H1 (cell line): ENCODE measurements at regions not wholly inside any gene's neighbourhood (a gene's known extent, or its start where the extent isn't known, plus 50 kb on each side); places are given as distances from the start of the nearest gene placed in this dataset.

ENCODE experiments used
- CTCF ChIA-PET: fragments of 300-600 bp; sonication (Branson Sonifier 250); formaldehyde crosslinking; loops from one replicate; lab custom pipeline; 2021; ENCODE audit not compliant: partially characterized antibody; lab: Charles Lee
- POLR2A ChIA-PET: fragments of 300-600 bp; sonication (Branson Sonifier 250); formaldehyde crosslinking; loops from one replicate; lab custom pipeline; 2021; ENCODE audit warnings: inconsistent platforms; ENCODE audit not compliant: partially characterized antibody; lab: Charles Lee
- DNase-seq, 2 experiments: peaks; one replicate each; pipeline versions ENCODE4 v3.0.0 to v3.0.0-alpha.2; 2010 to 2022; ENCODE audit warnings: low spot score in 2 of 2, low read depth in 1 of 2, mixed read lengths in 1 of 2
- FAIRE-seq: peaks from 2 replicates; lab custom pipeline; 2011; peaks lifted over from hg19 to GRCh38; lab: Jason Lieb, UNC
- H2AFZ ChIP-seq: 2 replicates; pipeline ENCODE4 v1.8.1; 2012; ENCODE audit warnings: low read length, inconsistent platforms
- H2AK5ac ChIP-seq: 2 replicates; pipeline ENCODE4 v1.6.1; 2013; ENCODE audit warnings: low read depth, low read length
- H2BK120ac ChIP-seq: replicated peaks from 2 replicates; pipeline ENCODE3; 2013; ENCODE audit warnings: low read depth, low read length, inconsistent platforms
- H2BK12ac ChIP-seq: 2 replicates; pipeline ENCODE4 v1.6.1; 2013; ENCODE audit warnings: low read depth, low read length
- H2BK15ac ChIP-seq: 2 replicates; pipeline ENCODE4 v1.6.1; 2013; ENCODE audit warnings: low read length
- H2BK20ac ChIP-seq: 2 replicates; pipeline ENCODE4 v1.6.1; 2013; ENCODE audit warnings: low read length
- H2BK5ac ChIP-seq: 2 replicates; pipeline ENCODE4 v1.6.1; 2013; ENCODE audit warnings: low read depth, low read length
- H3K14ac ChIP-seq: 2 replicates; pipeline ENCODE4 v1.6.1; 2013; ENCODE audit warnings: inconsistent platforms; ENCODE audit not compliant: insufficient read length
- H3K18ac ChIP-seq: 2 replicates; pipeline ENCODE4 v1.6.1; 2013; ENCODE audit warnings: low read length; ENCODE audit errors: extremely low read depth
- H3K23ac ChIP-seq: 2 replicates; pipeline ENCODE4 v1.6.1; 2013; ENCODE audit warnings: inconsistent platforms; ENCODE audit not compliant: insufficient read length
- H3K23me2 ChIP-seq: 2 replicates; pipeline ENCODE4 v1.6.1; 2013; ENCODE audit warnings: low read depth, low read length
- H3K27ac ChIP-seq: 2 replicates; pipeline ENCODE4 v1.6.1; 2011; ENCODE audit warnings: low read depth, low read length, inconsistent platforms
- H3K27me3 ChIP-seq, 4 experiments: replicated peaks in 1 of 4; 1 replicate in 1 of 4; 2 replicates in 3 of 4; pipeline versions ENCODE4 v1.6.1 to v1.8.1; 2011 to 2013; ENCODE audit warnings: low read length in 3 of 4, mild to moderate bottlenecking in 3 of 4, inconsistent platforms in 2 of 4, mixed read lengths in 2 of 4, moderate library complexity in 1 of 4; ENCODE audit not compliant: control insufficient read depth in 3 of 4, insufficient read depth in 3 of 4; ENCODE audit errors: extremely low read depth in 1 of 4
- H3K36me3 ChIP-seq, 4 experiments: 2 replicates each; pipeline versions ENCODE4 v1.6.1 to v1.8.1; 2011 to 2013; ENCODE audit warnings: mild to moderate bottlenecking in 4 of 4, low read length in 3 of 4, moderate library complexity in 2 of 4, control low read depth in 1 of 4, inconsistent platforms in 1 of 4; ENCODE audit not compliant: insufficient read depth in 4 of 4, control insufficient read depth in 2 of 4
- H3K4ac ChIP-seq: replicated peaks from 2 replicates; pipeline ENCODE3; 2013; ENCODE audit warnings: low read length, low read depth, mixed read lengths, inconsistent platforms; ENCODE audit not compliant: insufficient read length
- H3K4me1 ChIP-seq, 4 experiments: replicated peaks in 1 of 4; 1 replicate in 1 of 4; 2 replicates in 3 of 4; pipeline versions ENCODE4 v1.6.1 to v1.8.1; 2011 to 2013; ENCODE audit warnings: low read length in 3 of 4, inconsistent platforms in 2 of 4, mixed read lengths in 1 of 4; ENCODE audit not compliant: insufficient read depth in 4 of 4, control insufficient read depth in 3 of 4
- H3K4me2 ChIP-seq, 2 experiments: 2 replicates each; pipeline versions ENCODE4 v1.6.1 to v1.8.1; 2011 to 2013; ENCODE audit warnings: low read depth in 2 of 2, low read length in 2 of 2, control low read depth in 1 of 2, inconsistent platforms in 1 of 2, mild to moderate bottlenecking in 1 of 2; ENCODE audit not compliant: insufficient read depth in 1 of 2
- H3K4me3 ChIP-seq, 4 experiments: fragments of 200-600, 300-600 bp in 1 of 4; sonication (generic), shearing (Covaris generic), sonication (Bioruptor Twin) in 1 of 4; 2 replicates each; pipeline versions ENCODE4 v1.5.1 to v1.8.1; 2011 to 2016; ENCODE audit warnings: low read length in 4 of 4, low read depth in 3 of 4, control low read depth in 2 of 4, inconsistent platforms in 2 of 4, mild to moderate bottlenecking in 2 of 4, mixed read lengths in 1 of 4, moderate library complexity in 1 of 4; ENCODE audit not compliant: insufficient read depth in 2 of 4; ENCODE audit errors: extremely low read depth in 1 of 4
- H3K56ac ChIP-seq: replicated peaks from 2 replicates; pipeline ENCODE3; 2013; ENCODE audit warnings: low read depth, mild to moderate bottlenecking, mixed read lengths, low read length, inconsistent platforms; ENCODE audit not compliant: insufficient read length
- H3K79me1 ChIP-seq: 2 replicates; pipeline ENCODE4 v1.6.1; 2013; ENCODE audit warnings: low read depth, low read length, control low read depth
- H3K79me2 ChIP-seq, 2 experiments: 2 replicates each; pipeline versions ENCODE4 v1.6.1 to v1.8.1; 2012 to 2013; ENCODE audit warnings: low read length in 2 of 2, mild to moderate bottlenecking in 2 of 2, inconsistent platforms in 1 of 2; ENCODE audit not compliant: insufficient read depth in 2 of 2, control insufficient read depth in 1 of 2
- H3K9ac ChIP-seq, 4 experiments: replicated peaks in 1 of 4; 1 replicate in 1 of 4; 2 replicates in 3 of 4; pipeline versions ENCODE4 v1.6.1 to v1.8.1; 2011 to 2013; ENCODE audit warnings: low read depth in 3 of 4, low read length in 3 of 4, control low read depth in 2 of 4, mild to moderate bottlenecking in 2 of 4, moderate library complexity in 2 of 4, inconsistent platforms in 1 of 4; ENCODE audit errors: extremely low read depth in 1 of 4
- H3K9me3 ChIP-seq, 2 experiments: 2 replicates each; pipeline versions ENCODE4 v1.6.1 to v1.8.1; 2012 to 2013; ENCODE audit warnings: mild to moderate bottlenecking in 2 of 2, moderate library complexity in 2 of 2, control low read depth in 1 of 2, inconsistent platforms in 1 of 2, low read depth in 1 of 2, low read length in 1 of 2, mixed read lengths in 1 of 2; ENCODE audit not compliant: insufficient read depth in 2 of 2
- H4K20me1 ChIP-seq, 2 experiments: replicated peaks in 1 of 2; 2 replicates each; pipeline versions ENCODE3 to v1.8.1; 2011 to 2013; ENCODE audit warnings: inconsistent platforms in 2 of 2, low read length in 2 of 2, mild to moderate bottlenecking in 1 of 2; ENCODE audit not compliant: insufficient read depth in 2 of 2, control insufficient read depth in 1 of 2
- H4K5ac ChIP-seq: 2 replicates; pipeline ENCODE4 v1.6.1; 2013; ENCODE audit warnings: low read length, low read depth, mixed read lengths, inconsistent platforms; ENCODE audit not compliant: insufficient read length
- H4K8ac ChIP-seq: 2 replicates; pipeline ENCODE4 v1.8.0; 2013; ENCODE audit warnings: mild to moderate bottlenecking, moderate library complexity, low read length, inconsistent platforms; ENCODE audit not compliant: insufficient read depth; ENCODE audit errors: extremely low read depth
- H4K91ac ChIP-seq: replicated peaks from 2 replicates; pipeline ENCODE3; 2013; ENCODE audit warnings: low read length, mixed read lengths, inconsistent platforms; ENCODE audit not compliant: insufficient read length
- ATF3 ChIP-seq: IDR thresholded peaks from 2 replicates; pipeline ENCODE4 v1.6.1; 2011; ENCODE audit warnings: low read depth, mild to moderate bottlenecking, low read length; ENCODE audit not compliant: insufficient read depth
- BCL11A ChIP-seq, 2 experiments: IDR thresholded peaks; one replicate each; pipeline ENCODE4 v1.6.1; 2011; ENCODE audit warnings: low read depth in 2 of 2, low read length in 2 of 2, mild to moderate bottlenecking in 2 of 2
- CBX5 ChIP-seq: fragments of 300-800, 300-1000 bp; sonication (generic); IDR thresholded peaks from 2 replicates; pipeline ENCODE4 v1.7.1; 2016; ENCODE audit warnings: antibody characterized with exemption, low read length, low read depth
- EP300 ChIP-seq, 2 experiments: IDR thresholded peaks; 1 replicate in 1 of 2; 2 replicates in 1 of 2; pipeline ENCODE4 v1.6.1; 2011 to 2012; ENCODE audit warnings: low read depth in 2 of 2, low read length in 2 of 2, mild to moderate bottlenecking in 2 of 2, borderline replicate concordance in 1 of 2, inconsistent platforms in 1 of 2, moderate library complexity in 1 of 2
- GTF2F1 ChIP-seq: IDR thresholded peaks from 2 replicates; pipeline ENCODE4 v1.6.1; 2012; ENCODE audit warnings: low read depth, low read length, improper control_type of control experiment, borderline replicate concordance
- KDM5A ChIP-seq: fragments of 200-600 bp; IDR thresholded peaks from 2 replicates; pipeline ENCODE4 v1.7.1; 2012; ENCODE audit warnings: mild to moderate bottlenecking, low read length, inconsistent platforms, mixed read lengths
- MAX ChIP-seq: IDR thresholded peaks from 2 replicates; pipeline ENCODE4 v1.6.1; 2012; ENCODE audit warnings: inconsistent platforms
- NANOG ChIP-seq: IDR thresholded peaks from 2 replicates; pipeline ENCODE4 v1.6.1; 2011; ENCODE audit warnings: low read length, low read depth, mild to moderate bottlenecking, inconsistent platforms; ENCODE audit not compliant: insufficient read depth, poor library complexity, severe bottlenecking
- SIX5 ChIP-seq: IDR thresholded peaks from 2 replicates; pipeline ENCODE4 v1.6.1; 2011; ENCODE audit warnings: mild to moderate bottlenecking, low read depth, low read length
- TBP ChIP-seq: IDR thresholded peaks from 2 replicates; pipeline ENCODE4 v1.6.1; 2011; ENCODE audit warnings: low read depth, low read length, improper control_type of control experiment
- WGBS, 2 experiments: shearing (Covaris generic) in 1 of 2; methylation state at CpG; one replicate each; pipeline versions ENCODE4 v1.1.6 to v1.1.7; 2013 to 2015; ENCODE audit warnings: low lambda C conversion rate in 2 of 2, mixed read lengths in 2 of 2, inconsistent platforms in 1 of 2, low coverage in 1 of 2, missing lambda C conversion rate in 1 of 2; ENCODE audit not compliant: insufficient replicate concordance in 2 of 2, insufficient coverage in 1 of 2, insufficient read length in 1 of 2; ENCODE audit errors: extremely low coverage in 1 of 2, missing lambda C conversion rate in 1 of 2; 5-methylcytosine and 5-hydroxymethylcytosine counted together

DNA sequence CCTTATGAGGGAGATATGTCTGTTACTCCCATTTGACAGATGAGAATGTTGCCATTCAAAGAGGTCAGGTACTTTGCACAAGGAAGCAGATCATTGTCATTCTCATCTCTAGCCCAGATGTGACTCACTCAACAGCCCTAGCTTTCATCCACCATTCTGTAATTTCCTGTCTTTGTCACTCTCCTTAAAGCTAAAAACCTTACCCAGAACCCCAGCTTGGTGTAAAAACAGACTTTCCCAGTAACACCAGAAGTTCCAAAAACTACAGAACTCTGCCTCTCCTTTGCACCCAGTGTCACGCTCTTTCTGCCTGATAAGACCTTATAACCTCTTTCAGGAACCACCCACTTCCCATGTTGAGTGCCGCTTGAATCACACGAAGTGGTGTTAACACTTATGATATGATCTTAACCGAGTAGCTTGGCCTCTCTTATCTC is 89.1 kb upstream of the SP4 start:
- Histone ChIP-seq H3K79me1 (no peaks in the 10 kb centered on the region), H4K5ac (no peak overlapping the region), H3K9me3 (no peaks in the 10 kb centered on the region), H4K91ac (no peak overlapping the region), H2AFZ (no peak overlapping the region), H3K56ac (no peak overlapping the region), H3K23me2 (no peaks in the 10 kb centered on the region), H3K79me2 (no peaks in the 10 kb centered on the region), H4K8ac (no peak overlapping the region), H3K4me1 (no peaks in the 10 kb centered on the region), H3K4me2 (no peak overlapping the region), H3K23ac (no peak overlapping the region), H3K27me3 (no peaks in the 10 kb centered on the region), H3K36me3 (no peaks in the 10 kb centered on the region), H2AK5ac (no peak overlapping the region), H2BK20ac (no peak overlapping the region), H2BK12ac (no peak overlapping the region), H3K14ac (no peak overlapping the region), H3K4me3 (no peak overlapping the region), H3K18ac (no peak overlapping the region), H3K9ac (no peak overlapping the region), H2BK120ac (no peak overlapping the region), H2BK5ac (no peak overlapping the region), H4K20me1 (no peaks in the 10 kb centered on the region), H3K4ac (no peak overlapping the region), H3K27ac (no peak overlapping the region), H2BK15ac (no peak overlapping the region)
- DNase-seq (no peak), FAIRE-seq (no peak)
- CTCF ChIA-PET = interaction anchor here (1.3 kb wide), 1 partner anchor 84 kb away, joined by 4 read pairs; no protein-coding TSS in a partner anchor
- 88% methylated on average over 4 of the region's 4 CpGs; no CpG with 5 or more reads in 1 of the 2 experiments for WGBS, 2 experiments
- POLR2A ChIA-PET = interaction anchor here (0.6 kb wide), 1 partner anchor 103 kb away, joined by 3 read pairs; no protein-coding TSS in a partner anchor
- TF ChIP-seq BCL11A (IDR thresholded peaks at IDR 0.05; ENCODE audit: low read depth in 2 of 2, low read length in 2 of 2) (no peak), EP300 (IDR thresholded peaks at IDR 0.05; ENCODE audit: borderline replicate concordance in 1 of 2, low read depth in 2 of 2, low read length in 2 of 2) (no peak), NANOG (no peak), GTF2F1 (no peak), MAX (no peak), SIX5 (no peak), ATF3 (no peak), CBX5 (no peak), TBP (no peak), KDM5A (no peak)
